Large intestine (tissue), 3 donors: ENCODE measurements at regions not wholly inside any gene's neighbourhood (a gene's known extent, or its start where the extent isn't known, plus 50 kb on each side); places are given as distances from the start of the nearest gene placed in this dataset.

ENCODE experiments used
- DNase-seq, 2 donors: peaks; one replicate each; pipeline versions ENCODE4 v3.0.0 to v3.0.0-alpha.2; 2013
- H3K27ac ChIP-seq: one replicate; pipeline ENCODE4 v1.5.1; 2013; ENCODE audit warnings: low read length
- H3K27me3 ChIP-seq: 2 replicates; pipeline ENCODE4 v1.6.1; 2013; ENCODE audit warnings: low read length; ENCODE audit not compliant: control insufficient read depth, insufficient read depth
- H3K36me3 ChIP-seq: 2 replicates; pipeline ENCODE4 v1.6.1; 2013; ENCODE audit warnings: low read length; ENCODE audit not compliant: control insufficient read depth, insufficient read depth
- H3K4me1 ChIP-seq: one replicate; pipeline ENCODE4 v1.6.1; 2013; ENCODE audit warnings: low read length; ENCODE audit not compliant: control insufficient read depth, insufficient read depth
- H3K4me3 ChIP-seq: one replicate; pipeline ENCODE4 v1.5.1; 2013; ENCODE audit warnings: low read length
- H3K9me3 ChIP-seq: one replicate; pipeline ENCODE4 v1.6.1; 2013; ENCODE audit warnings: mild to moderate bottlenecking, low read depth, low read length, moderate library complexity; ENCODE audit not compliant: control insufficient read depth
- WGBS: methylation state at CpG from one replicate; pipeline ENCODE4 v1.1.5; 2013; ENCODE audit warnings: low lambda C conversion rate; ENCODE audit not compliant: insufficient coverage; 5-methylcytosine and 5-hydroxymethylcytosine counted together

DNA sequence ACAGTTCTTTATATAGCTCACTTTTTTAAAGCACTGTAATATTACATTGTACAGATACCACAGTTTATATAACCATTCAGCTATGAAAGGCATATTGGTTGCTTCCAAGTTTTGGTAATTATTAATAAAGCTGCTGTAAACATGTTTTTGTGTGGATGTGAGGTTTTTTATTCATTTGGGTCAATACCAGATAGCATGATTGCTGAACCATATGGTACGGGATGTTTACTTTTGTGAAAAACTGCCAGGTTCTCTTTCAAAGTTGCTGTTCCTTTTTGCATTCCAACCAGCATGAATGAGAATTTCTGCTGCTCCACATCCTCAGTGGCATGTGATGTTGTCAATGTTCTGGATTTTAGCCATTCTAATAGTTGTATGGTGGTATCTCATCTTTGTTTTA is 439.6 kb upstream of the NMUR2 start:
- Histone ChIP-seq H3K4me1 (no peaks in the 10 kb centered on the region), H3K4me3 (no peak overlapping the region), H3K27me3 (no peaks in the 10 kb centered on the region), H3K36me3 (no peaks in the 10 kb centered on the region), H3K27ac (no peak overlapping the region), H3K9me3 (no peaks in the 10 kb centered on the region)
- 83% methylated on average over 1 of the region's 1 CpG for WGBS
- DNase-seq: no peak

DNA sequence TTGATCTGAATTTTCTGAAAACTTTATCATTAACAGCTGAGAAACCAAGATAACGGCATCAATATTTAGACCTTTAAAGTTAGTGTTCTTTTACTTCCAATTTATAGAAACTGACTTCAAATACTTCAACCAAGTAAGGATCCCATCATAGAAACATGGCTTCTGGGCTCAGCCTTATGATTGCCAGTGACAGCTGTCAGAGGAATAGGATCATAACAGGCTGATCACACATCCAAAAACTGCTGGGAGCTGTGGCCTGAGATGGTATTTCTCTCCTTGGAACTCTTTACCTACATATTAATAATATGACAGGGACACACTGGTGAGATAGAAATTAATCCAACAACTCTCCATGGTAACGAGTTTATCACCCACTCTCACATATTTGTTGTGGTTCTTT is 448.3 kb upstream of the NMUR2 start:
- DNase-seq: no peak
- H3K4me1 ChIP-seq: no peaks in the 10 kb centered on the region
- no CpG with 5 or more reads among the region's 2 CpGs for WGBS
- H3K27me3 ChIP-seq: no peaks in the 10 kb centered on the region
- H3K36me3 ChIP-seq: no peaks in the 10 kb centered on the region
- H3K4me3 ChIP-seq: no peak overlapping the region
- no peak overlapping the region for H3K27ac ChIP-seq
- no peaks in the 10 kb centered on the region for H3K9me3 ChIP-seq

DNA sequence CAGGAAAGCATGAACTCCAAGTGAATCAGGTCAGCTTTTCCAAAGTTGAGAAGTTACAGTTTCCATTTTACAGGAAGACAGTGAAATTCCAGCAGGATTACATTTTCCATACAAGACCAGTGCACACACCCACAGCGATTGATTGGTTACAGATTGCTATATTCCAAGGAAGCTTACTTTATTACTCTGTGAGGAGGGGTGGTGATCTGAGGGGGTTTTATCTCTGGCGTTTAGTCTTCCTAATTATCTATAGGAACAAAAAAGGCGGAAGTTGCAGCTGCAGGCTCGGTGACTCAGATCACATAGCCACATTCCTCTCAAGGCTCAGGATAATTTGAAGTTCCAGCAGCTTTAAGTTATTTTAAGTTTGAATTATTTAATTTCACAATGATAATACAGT is 450.4 kb upstream of the NMUR2 start:
- H3K27ac ChIP-seq: no peak overlapping the region
- WGBS: no CpG with 5 or more reads among the region's 4 CpGs
- no peaks in the 10 kb centered on the region for H3K4me1 ChIP-seq
- no peak for DNase-seq
- H3K9me3 ChIP-seq: no peaks in the 10 kb centered on the region
- H3K27me3 ChIP-seq: no peaks in the 10 kb centered on the region
- H3K36me3 ChIP-seq: no peaks in the 10 kb centered on the region
- no peak overlapping the region for H3K4me3 ChIP-seq

DNA sequence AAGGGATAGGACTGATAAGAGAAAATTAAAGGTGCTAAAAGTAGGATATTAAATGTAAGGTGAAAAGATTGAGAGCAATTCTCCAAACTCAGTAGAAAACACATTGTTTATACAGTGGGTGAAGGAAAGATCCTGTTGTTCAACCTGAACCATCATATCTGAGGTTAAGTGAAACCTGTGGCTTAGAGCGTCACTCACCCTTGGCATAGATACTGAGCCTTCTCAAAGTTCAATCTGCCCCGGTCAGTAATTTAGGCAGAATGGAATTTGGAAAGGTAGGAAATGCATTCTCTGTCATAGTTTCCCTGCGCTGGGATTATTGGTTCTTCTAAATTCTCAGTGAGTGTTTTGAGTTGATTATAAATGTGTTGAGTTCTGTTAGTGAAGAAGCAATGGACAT is 456.2 kb upstream of the NMUR2 start:
- Histone ChIP-seq H3K27ac (no peak overlapping the region), H3K9me3 (no peaks in the 10 kb centered on the region), H3K4me3 (no peak overlapping the region), H3K36me3 (no peaks in the 10 kb centered on the region), H3K27me3 (no peaks in the 10 kb centered on the region), H3K4me1 (no peaks in the 10 kb centered on the region)
- WGBS: no CpG with 5 or more reads among the region's 3 CpGs
- DNase-seq: no peak

DNA sequence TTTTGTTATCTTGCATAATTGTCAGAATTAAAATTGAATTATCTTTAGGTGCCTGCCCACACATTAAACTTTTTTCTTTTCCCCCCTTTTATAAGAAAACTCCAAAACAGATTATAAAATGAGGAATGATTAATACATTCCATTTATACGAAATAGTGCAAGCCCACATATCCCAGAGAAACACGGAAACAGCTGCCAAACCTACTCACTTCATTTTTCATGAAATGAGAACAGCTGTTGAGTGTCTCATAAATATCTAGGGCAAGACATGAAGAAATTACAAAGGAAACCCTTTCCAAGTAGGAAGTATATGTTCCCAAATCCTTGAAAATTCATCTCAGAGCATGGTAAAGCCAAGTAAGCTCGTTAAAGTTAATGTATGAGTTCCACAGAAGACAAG is 459.4 kb upstream of the NMUR2 start:
- no peak for DNase-seq
- H3K27me3 ChIP-seq: no peaks in the 10 kb centered on the region
- no peak overlapping the region for H3K27ac ChIP-seq
- H3K36me3 ChIP-seq: no peaks in the 10 kb centered on the region
- H3K9me3 ChIP-seq: no peaks in the 10 kb centered on the region
- 59% methylated on average over 3 of the region's 3 CpGs for WGBS
- no peak overlapping the region for H3K4me3 ChIP-seq
- H3K4me1 ChIP-seq: no peaks in the 10 kb centered on the region

DNA sequence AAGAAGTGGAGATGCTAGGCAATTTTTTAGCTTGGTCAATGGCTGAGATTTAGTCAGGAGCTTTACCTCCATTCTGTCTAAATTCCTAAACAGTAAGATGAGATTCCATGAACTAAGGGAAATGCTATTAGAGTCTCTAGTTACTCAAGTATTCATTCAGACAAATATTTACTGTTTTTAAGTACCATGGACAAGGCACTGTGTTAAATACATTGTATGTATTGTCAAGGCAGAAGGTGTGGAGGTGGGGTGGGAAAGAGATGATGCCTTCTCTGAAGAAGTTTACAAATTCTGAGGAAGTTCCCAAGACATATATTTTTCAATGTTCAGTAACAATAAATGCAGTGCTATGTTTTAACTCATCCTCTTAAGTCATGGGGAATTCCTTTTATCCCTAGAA is 459.9 kb upstream of the NMUR2 start:
- H3K4me1 ChIP-seq: no peaks in the 10 kb centered on the region
- no peaks in the 10 kb centered on the region for H3K9me3 ChIP-seq
- no peak overlapping the region for H3K4me3 ChIP-seq
- H3K36me3 ChIP-seq: no peaks in the 10 kb centered on the region
- H3K27ac ChIP-seq: no peak overlapping the region
- H3K27me3 ChIP-seq: no peaks in the 10 kb centered on the region
- DNase-seq: no peak

DNA sequence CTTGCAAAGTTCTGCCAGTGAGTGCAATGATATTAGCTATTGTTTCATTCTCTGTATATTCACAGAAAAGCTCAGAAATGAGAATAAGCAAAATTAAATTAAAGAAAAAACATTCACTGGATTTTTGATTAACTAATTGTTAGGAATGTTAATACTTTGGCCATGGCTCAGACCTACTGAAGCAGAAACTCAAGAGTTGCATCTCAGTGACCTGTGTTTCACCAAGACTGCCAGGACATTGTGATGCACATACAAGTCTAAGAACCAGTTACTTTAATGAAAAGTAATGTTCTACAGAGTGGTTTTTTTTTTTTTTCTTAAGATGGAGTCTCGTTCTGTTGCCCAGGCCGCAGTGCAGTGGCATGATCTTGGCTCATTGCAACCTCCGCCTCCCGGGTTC is 464.9 kb upstream of the NMUR2 start:
- WGBS: no CpG with 5 or more reads among the region's 4 CpGs
- Histone ChIP-seq H3K27me3 (no peaks in the 10 kb centered on the region), H3K36me3 (no peaks in the 10 kb centered on the region), H3K4me1 (no peaks in the 10 kb centered on the region), H3K4me3 (no peak overlapping the region), H3K27ac (no peak overlapping the region), H3K9me3 (no peaks in the 10 kb centered on the region)
- DNase-seq: no peak

DNA sequence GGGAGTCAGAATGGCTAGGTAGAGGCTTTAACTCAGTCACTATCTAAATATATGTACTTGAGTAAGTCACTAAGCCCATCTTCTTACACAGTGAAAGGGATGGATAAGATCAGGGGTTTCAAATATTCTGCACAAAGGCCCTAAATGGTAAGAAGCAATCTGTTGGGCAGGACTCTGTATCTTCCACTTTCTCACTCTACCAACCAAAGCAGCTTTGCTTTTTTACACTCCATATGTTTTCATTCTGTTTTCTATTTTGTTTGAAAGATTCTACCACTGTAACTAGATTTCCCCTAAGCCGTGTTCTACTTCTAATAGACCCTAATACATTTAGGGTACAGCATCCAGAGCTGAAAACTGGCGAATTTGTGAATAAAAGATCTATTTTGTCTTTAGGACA is 477.5 kb upstream of the NMUR2 start:
- Histone ChIP-seq H3K27ac (no peak overlapping the region), H3K4me3 (no peak overlapping the region), H3K9me3 (no peaks in the 10 kb centered on the region), H3K27me3 (no peaks in the 10 kb centered on the region), H3K36me3 (no peaks in the 10 kb centered on the region), H3K4me1 (no peaks in the 10 kb centered on the region)
- WGBS: 77% methylated on average over 2 of the region's 2 CpGs
- DNase-seq: no peak

DNA sequence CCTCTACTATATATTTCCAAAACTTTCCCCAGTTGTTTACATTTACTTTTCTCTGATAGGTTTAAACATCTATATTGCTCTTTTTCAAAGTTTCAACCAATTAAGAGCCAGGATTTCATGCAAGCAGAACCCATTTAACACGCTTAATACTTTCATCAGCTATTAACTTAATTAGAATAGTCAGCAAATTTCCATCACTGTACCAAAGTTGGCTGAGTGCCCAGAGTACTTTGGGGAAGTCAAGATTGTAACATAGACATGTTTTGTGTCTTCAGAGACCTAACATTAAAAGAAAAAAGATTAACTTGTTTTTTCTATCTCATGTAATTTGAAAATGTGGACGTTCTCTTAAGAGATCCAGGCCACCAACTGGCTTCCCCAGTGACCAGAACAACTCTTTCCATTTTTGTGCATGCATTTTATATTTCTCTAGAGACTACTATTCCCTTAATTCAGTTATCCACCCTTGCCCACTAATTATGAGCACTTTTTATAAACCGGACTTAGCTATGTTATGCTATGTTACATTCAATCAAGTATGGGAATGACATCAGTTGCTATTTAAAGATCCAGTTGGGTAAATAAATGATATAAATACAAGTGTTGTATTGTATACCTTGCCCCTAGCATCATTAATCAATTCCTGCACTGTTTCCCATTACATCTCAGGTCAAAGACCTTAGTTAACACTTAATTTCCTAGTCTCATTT is 478.1 kb upstream of the NMUR2 start:
- no peaks in the 10 kb centered on the region for H3K9me3 ChIP-seq
- 67% methylated on average over 2 of the region's 3 CpGs for WGBS
- H3K4me1 ChIP-seq: no peaks in the 10 kb centered on the region
- H3K27me3 ChIP-seq: no peaks in the 10 kb centered on the region
- H3K36me3 ChIP-seq: no peaks in the 10 kb centered on the region
- no peak overlapping the region for H3K27ac ChIP-seq
- no peak overlapping the region for H3K4me3 ChIP-seq
- no peak for DNase-seq

DNA sequence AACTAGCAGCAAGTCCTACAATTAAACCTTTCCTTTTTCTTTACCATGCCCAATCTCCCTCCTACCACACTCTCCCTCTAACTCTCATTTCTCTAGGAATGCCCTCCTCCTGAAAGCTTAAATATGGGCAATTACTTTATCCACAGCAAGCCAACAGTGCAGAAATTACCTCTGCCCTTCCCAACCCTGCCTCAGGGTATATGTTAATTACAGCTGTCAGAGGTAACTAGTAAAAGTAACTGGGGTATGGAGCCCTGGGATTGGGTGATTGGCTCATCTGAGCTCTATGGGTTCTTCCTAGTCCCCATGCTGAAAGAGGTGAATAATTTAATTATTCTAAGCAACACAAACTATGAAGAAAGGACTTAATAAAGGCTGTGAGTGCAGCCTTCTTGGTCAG is 478.9 kb upstream of the NMUR2 start:
- DNase-seq: no peak
- no peak overlapping the region for H3K27ac ChIP-seq
- no peaks in the 10 kb centered on the region for H3K4me1 ChIP-seq
- H3K9me3 ChIP-seq: no peaks in the 10 kb centered on the region
- no peaks in the 10 kb centered on the region for H3K36me3 ChIP-seq
- no peak overlapping the region for H3K4me3 ChIP-seq
- no peaks in the 10 kb centered on the region for H3K27me3 ChIP-seq

DNA sequence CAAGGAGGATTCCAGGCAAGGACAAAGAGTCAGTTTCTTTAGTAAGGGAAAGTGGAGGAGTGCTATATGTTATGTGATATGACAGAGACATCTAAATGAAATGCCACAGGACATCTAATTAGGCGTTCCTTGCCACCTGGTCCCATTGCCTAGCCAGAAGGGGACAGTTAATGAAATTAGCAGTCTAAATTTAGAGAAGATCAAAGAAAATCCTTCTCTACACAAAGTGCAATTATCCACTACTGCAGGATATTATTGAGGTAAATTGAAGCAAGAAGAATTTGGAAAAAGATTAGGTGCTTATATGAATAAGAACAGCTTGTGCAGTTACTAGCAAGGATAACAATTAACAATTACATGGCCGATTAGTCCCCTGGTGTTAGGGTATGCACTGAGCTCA is 495.3 kb upstream of the NMUR2 start:
- Histone ChIP-seq H3K4me1 (no peaks in the 10 kb centered on the region), H3K27me3 (no peaks in the 10 kb centered on the region), H3K9me3 (no peaks in the 10 kb centered on the region), H3K27ac (no peak overlapping the region), H3K4me3 (no peak overlapping the region), H3K36me3 (no peaks in the 10 kb centered on the region)
- no peak for DNase-seq
- WGBS: no CpG with 5 or more reads among the region's 2 CpGs
